ENCODE measurements at regions not wholly inside any gene's neighbourhood (a gene's known extent, or its start where the extent isn't known, plus 50 kb on each side); places are given as distances from the start of the nearest gene placed in this dataset.
"Not testable (repeated sequence)": the region's sequence is repeated elsewhere in the genome, so short reads cannot be mapped to it uniquely, and the experiment has no call there.

- Mint-ChIP-seq H3K4me3 (no peak overlapping the region), H3K4me1 (no peaks in the 10 kb centered on the region), H3K36me3 (no peaks in the 10 kb centered on the region), H3K27ac (no peak overlapping the region), H3K9me3 (peaks cover 0 to 1% (median 0%) of the 10 kb centered on the region in 6 donors), H3K27me3 (ENCODE audit: low read depth in 3 of 3) (peaks cover 1 to 3% (median 1%) of the 10 kb centered on the region in 3 donors)
- DNase-seq, result no peak
Observed at GRCh38 chrX:128622296-128622695, 570.1 kb upstream of the ACTRT1 start.

GRCh38 chrX:128619490-128619889, 567.3 kb upstream of the ACTRT1 start:
- no peaks in the 10 kb centered on the region for H3K4me1 Mint-ChIP-seq
- no peak for DNase-seq
- H3K9me3 Mint-ChIP-seq, result peaks cover 0 to 1% (median 0%) of the 10 kb centered on the region in 6 donors
- H3K27ac Mint-ChIP-seq, result no peak overlapping the region
- peaks cover 1 to 3% (median 1%) of the 10 kb centered on the region in 3 donors for H3K27me3 Mint-ChIP-seq (ENCODE audit: low read depth in 3 of 3)
- no peaks in the 10 kb centered on the region for H3K36me3 Mint-ChIP-seq
- H3K4me3 Mint-ChIP-seq, result no peak overlapping the region

- Mint-ChIP-seq H3K4me3 (no peak overlapping the region), H3K27ac (no peak overlapping the region), H3K4me1 (no peaks in the 10 kb centered on the region), H3K36me3 (no peaks in the 10 kb centered on the region), H3K9me3 (no peaks in the 10 kb centered on the region), H3K27me3 (ENCODE audit: low read depth in 3 of 3) (peaks cover 1 to 3% (median 1%) of the 10 kb centered on the region in 3 donors)
- DNase-seq, result no peak
Observed at GRCh38 chrX:128616933-128617332, 564.7 kb upstream of the ACTRT1 start.

GRCh38 chrX:128606817-128607216, 554.6 kb upstream of the ACTRT1 start:
- DNase-seq; H3K9me3 Mint-ChIP-seq; H3K36me3 Mint-ChIP-seq; H3K27me3 Mint-ChIP-seq (ENCODE audit: low read depth in 3 of 3); H3K27ac Mint-ChIP-seq; H3K4me3 Mint-ChIP-seq; H3K4me1 Mint-ChIP-seq: not testable (repeated sequence)

GRCh38 chrX:128606357-128606756, 554.2 kb upstream of the ACTRT1 start:
- not testable (repeated sequence) for H3K9me3 Mint-ChIP-seq; H3K27me3 Mint-ChIP-seq (ENCODE audit: low read depth in 3 of 3); H3K4me1 Mint-ChIP-seq; H3K27ac Mint-ChIP-seq; H3K36me3 Mint-ChIP-seq; DNase-seq; H3K4me3 Mint-ChIP-seq

GRCh38 chrX:128601706-128602105, 549.5 kb upstream of the ACTRT1 start:
- Mint-ChIP-seq H3K4me1 (no peaks in the 10 kb centered on the region), H3K27ac (no peak overlapping the region), H3K36me3 (no peaks in the 10 kb centered on the region), H3K9me3 (peaks cover 0 to 2% (median 0%) of the 10 kb centered on the region in 6 donors), H3K27me3 (ENCODE audit: low read depth in 3 of 3) (peaks cover 0 to 4% (median 4%) of the 10 kb centered on the region in 3 donors), H3K4me3 (no peak overlapping the region)
- DNase-seq, result no peak

- no peak overlapping the region for H3K27ac Mint-ChIP-seq
- peaks cover 0 to 2% (median 0%) of the 10 kb centered on the region in 6 donors for H3K9me3 Mint-ChIP-seq
- no peak overlapping the region for H3K4me3 Mint-ChIP-seq
- peaks cover 0 to 8% (median 4%) of the 10 kb centered on the region in 3 donors for H3K27me3 Mint-ChIP-seq (ENCODE audit: low read depth in 3 of 3)
- no peak for DNase-seq
- no peaks in the 10 kb centered on the region for H3K4me1 Mint-ChIP-seq
- no peaks in the 10 kb centered on the region for H3K36me3 Mint-ChIP-seq
Observed at GRCh38 chrX:128599632-128600031, 547.4 kb upstream of the ACTRT1 start.

GRCh38 chrX:128582036-128582435, 529.8 kb upstream of the ACTRT1 start:
- Mint-ChIP-seq H3K4me3 (no peak overlapping the region), H3K36me3 (no peaks in the 10 kb centered on the region), H3K4me1 (no peaks in the 10 kb centered on the region), H3K27me3 (ENCODE audit: low read depth in 3 of 3) (peaks cover 0 to under 1% (median 0%) of the 10 kb centered on the region in 3 donors), H3K27ac (no peak overlapping the region), H3K9me3 (peaks cover 0 to 8% (median 0%) of the 10 kb centered on the region in 6 donors)
- no peak for DNase-seq

- Mint-ChIP-seq H3K4me1 (no peaks in the 10 kb centered on the region), H3K27ac (no peak overlapping the region), H3K27me3 (ENCODE audit: low read depth in 3 of 3) (peaks cover 0 to 2% (median 0%) of the 10 kb centered on the region in 3 donors), H3K36me3 (no peaks in the 10 kb centered on the region), H3K4me3 (no peak overlapping the region), H3K9me3 (peaks cover 0 to 8% (median 0%) of the 10 kb centered on the region in 6 donors)
- DNase-seq, result no peak
Observed at GRCh38 chrX:128581615-128582014, 529.4 kb upstream of the ACTRT1 start.

GRCh38 chrX:128543114-128543513, 490.9 kb upstream of the ACTRT1 start:
- Mint-ChIP-seq H3K4me1 (no peaks in the 10 kb centered on the region), H3K27ac (no peak overlapping the region), H3K9me3 (peaks cover 0 to 3% (median 0%) of the 10 kb centered on the region in 6 donors), H3K27me3 (ENCODE audit: low read depth in 3 of 3) (peaks cover 0 to 2% (median 0%) of the 10 kb centered on the region in 3 donors), H3K36me3 (no peaks in the 10 kb centered on the region), H3K4me3 (no peak overlapping the region)
- DNase-seq, result no peak

- no peaks in the 10 kb centered on the region for H3K36me3 Mint-ChIP-seq
- H3K27me3 Mint-ChIP-seq (ENCODE audit: low read depth in 3 of 3), result peaks cover 0 to 7% (median 3%) of the 10 kb centered on the region in 3 donors
- no peak overlapping the region for H3K4me3 Mint-ChIP-seq
- no peak for DNase-seq
- H3K27ac Mint-ChIP-seq, result no peak overlapping the region
- H3K4me1 Mint-ChIP-seq, result no peaks in the 10 kb centered on the region
- H3K9me3 Mint-ChIP-seq, result peaks cover 0 to 4% (median under 1%) of the 10 kb centered on the region in 6 donors
Observed at GRCh38 chrX:128518508-128518907, 466.3 kb upstream of the ACTRT1 start.

- Mint-ChIP-seq H3K36me3 (no peaks in the 10 kb centered on the region), H3K27me3 (ENCODE audit: low read depth in 3 of 3) (peaks cover 0 to 7% (median 3%) of the 10 kb centered on the region in 3 donors), H3K9me3 (peaks cover 0 to 4% (median under 1%) of the 10 kb centered on the region in 6 donors), H3K27ac (no peak overlapping the region), H3K4me1 (no peaks in the 10 kb centered on the region), H3K4me3 (no peak overlapping the region)
- DNase-seq, result no peak
Observed at GRCh38 chrX:128517691-128518090, 465.5 kb upstream of the ACTRT1 start.

- Mint-ChIP-seq H3K36me3 (no peaks in the 10 kb centered on the region), H3K4me3 (no peak overlapping the region), H3K27ac (no peak overlapping the region), H3K9me3 (peaks cover 0 to 5% (median 0%) of the 10 kb centered on the region in 6 donors), H3K27me3 (ENCODE audit: low read depth in 3 of 3) (no peaks in the 10 kb centered on the region), H3K4me1 (no peaks in the 10 kb centered on the region)
- DNase-seq, result no peak
Observed at GRCh38 chrX:128504496-128504895, 452.3 kb upstream of the ACTRT1 start.

GRCh38 chrX:128464116-128464515, 411.9 kb upstream of the ACTRT1 start:
- Mint-ChIP-seq H3K27me3 (ENCODE audit: low read depth in 3 of 3) (peaks cover 0 to 1% (median 0%) of the 10 kb centered on the region in 3 donors), H3K27ac (no peak overlapping the region), H3K9me3 (peaks cover 0 to 3% (median 0%) of the 10 kb centered on the region in 6 donors), H3K4me1 (no peaks in the 10 kb centered on the region), H3K4me3 (no peak overlapping the region), H3K36me3 (no peaks in the 10 kb centered on the region)
- no peak for DNase-seq

GRCh38 chrX:128460835-128461234, 408.6 kb upstream of the ACTRT1 start:
- peaks cover 0 to 2% (median 1%) of the 10 kb centered on the region in 3 donors for H3K27me3 Mint-ChIP-seq (ENCODE audit: low read depth in 3 of 3)

More at GRCh38 chrX:128460835-128461234, 408.6 kb upstream of the ACTRT1 start:
- Mint-ChIP-seq H3K4me1 (no peaks in the 10 kb centered on the region), H3K4me3 (no peak overlapping the region), H3K27ac (no peak overlapping the region), H3K9me3 (peaks cover 0 to 2% (median 0%) of the 10 kb centered on the region in 6 donors), H3K36me3 (no peaks in the 10 kb centered on the region)
- no peak for DNase-seq

All from immature natural killer cell (primary cell).